Activated B cell treated with CpG ODN at 0.5 μM for 24 hours (primary cell): ENCODE measurements at regions not wholly inside any gene's neighbourhood (a gene's known extent, or its start where the extent isn't known, plus 50 kb on each side); places are given as distances from the start of the nearest gene placed in this dataset.
A peak's percentile ranks its signal among the peaks of the same experiment; 100 is the strongest.

Experiments used
- ATAC-seq: fragments of 200-7000 bp; cut with Tn5 transposase; one replicate; pipeline ENCODE4 v1.10.0; 2021; ENCODE audit warnings: low read depth, mild to moderate bottlenecking, moderate library complexity
- CTCF ChIA-PET: fragments of 350-600 bp; sonication (Branson Sonifier 250); formaldehyde crosslinking; loops from one replicate; lab custom pipeline; 2021; ENCODE audit warnings: antibody characterized with exemption; lab: Charles Lee
- POLR2A ChIA-PET: fragments of 350-600 bp; sonication (Branson Sonifier 250); formaldehyde crosslinking; loops from one replicate; lab custom pipeline; 2021; ENCODE audit warnings: antibody characterized with exemption; lab: Charles Lee
- DNase-seq: peaks from one replicate; pipeline ENCODE4 v3.0.0; 2022
- H3K27ac Mint-ChIP-seq: one replicate; pipeline ENCODE4 v1.8.0; 2020; ENCODE audit warnings: mixed read lengths
- H3K27me3 Mint-ChIP-seq: one replicate; pipeline ENCODE4 v1.8.0; 2021; ENCODE audit warnings: mixed read lengths
- H3K36me3 Mint-ChIP-seq: one replicate; pipeline ENCODE4 v1.8.0; 2021; ENCODE audit warnings: low read depth, mixed read lengths
- H3K4me1 Mint-ChIP-seq: one replicate; pipeline ENCODE4 v1.8.0; 2021; ENCODE audit warnings: mixed read lengths
- H3K4me3 Mint-ChIP-seq: one replicate; pipeline ENCODE4 v1.8.0; 2020; ENCODE audit warnings: mild to moderate bottlenecking, mixed read lengths
- H3K9me3 Mint-ChIP-seq: one replicate; pipeline ENCODE4 v1.8.0; 2020; ENCODE audit warnings: mixed read lengths
- intact Hi-C: fragments of 100-400 bp; cut with micrococcal nuclease; formaldehyde crosslinking; loops from one replicate; pipeline ENCODE4 v1.15.1; 2024
- TF ChIP-seq, protein P1 (sequence below): fragments of 200-600 bp; IDR thresholded peaks from one replicate; pipeline ENCODE4 v1.8.0; 2022; ENCODE audit warnings: antibody characterized with exemption, mild to moderate bottlenecking

GRCh38 chr4:182143086-182143821 is 99.9 kb upstream of the TENM3 start:
- POLR2A ChIA-PET: no interaction called here
- Mint-ChIP-seq H3K27me3 (peaks cover 51% of the 10 kb centered on the region), H3K4me3 (peak overlapping the region; percentile 68), H3K27ac (no peak overlapping the region), H3K36me3 (no peaks in the 10 kb centered on the region), H3K9me3 (no peaks in the 10 kb centered on the region), H3K4me1 (peaks cover 24% of the 10 kb centered on the region)
- DNase-seq (no peak), ATAC-seq (no peak)
- CTCF ChIA-PET: no interaction called here
- TF ChIP-seq, protein P1, sequence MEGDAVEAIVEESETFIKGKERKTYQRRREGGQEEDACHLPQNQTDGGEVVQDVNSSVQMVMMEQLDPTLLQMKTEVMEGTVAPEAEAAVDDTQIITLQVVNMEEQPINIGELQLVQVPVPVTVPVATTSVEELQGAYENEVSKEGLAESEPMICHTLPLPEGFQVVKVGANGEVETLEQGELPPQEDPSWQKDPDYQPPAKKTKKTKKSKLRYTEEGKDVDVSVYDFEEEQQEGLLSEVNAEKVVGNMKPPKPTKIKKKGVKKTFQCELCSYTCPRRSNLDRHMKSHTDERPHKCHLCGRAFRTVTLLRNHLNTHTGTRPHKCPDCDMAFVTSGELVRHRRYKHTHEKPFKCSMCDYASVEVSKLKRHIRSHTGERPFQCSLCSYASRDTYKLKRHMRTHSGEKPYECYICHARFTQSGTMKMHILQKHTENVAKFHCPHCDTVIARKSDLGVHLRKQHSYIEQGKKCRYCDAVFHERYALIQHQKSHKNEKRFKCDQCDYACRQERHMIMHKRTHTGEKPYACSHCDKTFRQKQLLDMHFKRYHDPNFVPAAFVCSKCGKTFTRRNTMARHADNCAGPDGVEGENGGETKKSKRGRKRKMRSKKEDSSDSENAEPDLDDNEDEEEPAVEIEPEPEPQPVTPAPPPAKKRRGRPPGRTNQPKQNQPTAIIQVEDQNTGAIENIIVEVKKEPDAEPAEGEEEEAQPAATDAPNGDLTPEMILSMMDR: no peak
- intact Hi-C loops: no loop called here

DNA sequence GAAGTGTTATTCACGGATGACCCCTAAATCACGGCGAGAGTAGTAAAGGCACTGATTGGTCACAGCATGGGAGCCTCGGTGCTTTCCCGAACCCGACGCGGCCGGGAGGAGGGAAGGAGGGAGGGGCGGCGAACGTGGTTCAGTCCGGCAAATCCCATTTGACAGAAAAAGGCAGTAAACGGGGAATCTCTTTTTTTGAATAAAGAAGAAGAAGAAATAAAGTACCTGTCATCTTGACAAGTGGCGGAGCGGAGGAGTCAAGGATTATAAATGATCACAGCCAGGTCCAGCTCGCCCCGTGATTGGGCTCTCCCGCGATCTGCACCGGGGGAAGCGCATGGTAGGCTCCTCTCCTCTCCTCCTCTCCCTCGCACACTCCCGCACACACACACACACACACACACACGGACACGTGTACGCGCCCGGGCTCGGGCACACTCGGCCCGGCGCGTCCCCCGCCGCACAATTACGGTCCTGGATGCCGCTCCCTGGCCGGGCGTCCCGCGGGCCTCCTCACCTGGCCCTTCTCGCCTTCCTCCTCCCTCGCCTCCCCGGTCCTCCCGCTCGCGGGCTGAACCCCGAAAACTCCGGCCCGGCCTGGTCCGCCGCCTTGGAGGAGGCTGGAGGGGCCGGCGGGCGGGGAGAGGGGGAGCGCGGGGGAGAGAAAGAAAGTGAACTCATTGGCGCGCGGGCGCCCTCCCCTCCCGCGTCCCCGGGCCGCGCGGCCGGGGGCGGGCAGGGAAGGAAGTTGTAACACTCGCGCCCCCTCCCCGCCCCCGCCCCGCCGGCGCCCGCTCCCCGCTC is 99.2 kb upstream of the TENM3 start:
- no peaks in the 10 kb centered on the region for H3K9me3 Mint-ChIP-seq
- peaks cover 23% of the 10 kb centered on the region for H3K4me1 Mint-ChIP-seq
- H3K27ac Mint-ChIP-seq: no peak overlapping the region
- DNase-seq (no peak), ATAC-seq (no peak)
- TF ChIP-seq, protein P1: no peak
- ChIA-PET CTCF (no interaction called here), POLR2A (no interaction called here)
- peaks cover 50% of the 10 kb centered on the region for H3K27me3 Mint-ChIP-seq
- H3K4me3 Mint-ChIP-seq: peak overlapping the region; percentile 68
- no peaks in the 10 kb centered on the region for H3K36me3 Mint-ChIP-seq
- intact Hi-C loops: no loop called here

GRCh38 chr4:182144626-182145333 is 98.4 kb upstream of the TENM3 start:
- no peak for ATAC-seq
- Mint-ChIP-seq H3K4me1 (peaks cover 21% of the 10 kb centered on the region), H3K36me3 (no peaks in the 10 kb centered on the region), H3K27me3 (peaks cover 49% of the 10 kb centered on the region), H3K27ac (no peak overlapping the region), H3K4me3 (peak overlapping the region; percentile 35), H3K9me3 (no peaks in the 10 kb centered on the region)
- intact Hi-C loops: no loop called here
- ChIA-PET CTCF (no interaction called here), POLR2A (no interaction called here)
- DNase-seq: no peak
- TF ChIP-seq, protein P1: no peak

DNA sequence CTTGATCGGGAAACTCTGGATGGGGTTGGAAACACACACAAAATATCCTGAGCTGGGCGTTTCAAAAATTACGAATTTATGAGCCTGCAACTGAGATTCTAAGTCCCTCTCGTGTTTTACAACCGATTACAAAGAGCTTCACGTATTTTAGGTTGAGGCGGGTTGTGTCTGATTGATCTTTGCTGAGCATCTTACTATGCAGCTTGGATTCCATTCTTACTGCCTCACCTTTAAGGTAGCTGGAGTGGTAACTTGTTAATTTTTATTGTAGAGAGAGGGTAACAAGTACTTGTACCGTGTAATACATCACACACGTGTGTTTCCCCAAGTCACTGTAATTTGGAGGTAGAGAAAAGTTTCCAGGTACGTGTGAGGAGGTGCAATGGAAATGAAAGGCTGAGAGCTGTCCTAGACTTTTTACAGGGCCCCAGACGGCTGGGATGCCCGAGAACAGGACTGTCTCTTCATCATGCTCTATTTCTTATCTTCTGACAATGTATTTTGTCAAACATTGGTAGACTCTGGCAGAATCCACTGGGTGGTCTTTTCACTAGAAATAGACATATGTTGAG is 97.8 kb upstream of the TENM3 start:
- Mint-ChIP-seq H3K27me3 (peaks cover 47% of the 10 kb centered on the region), H3K9me3 (no peaks in the 10 kb centered on the region), H3K27ac (no peak overlapping the region), H3K36me3 (no peaks in the 10 kb centered on the region), H3K4me1 (peaks cover 21% of the 10 kb centered on the region), H3K4me3 (peak overlapping the region; percentile 35)
- intact Hi-C loops: no loop called here
- POLR2A ChIA-PET: no interaction called here
- TF ChIP-seq, protein P1: no peak
- no peak for ATAC-seq
- CTCF ChIA-PET: no interaction called here
- DNase-seq: no peak
